ENCODE measurements at regions not wholly inside any gene's neighbourhood (a gene's known extent, or its start where the extent isn't known, plus 50 kb on each side); places are given as distances from the start of the nearest gene placed in this dataset.

DNA sequence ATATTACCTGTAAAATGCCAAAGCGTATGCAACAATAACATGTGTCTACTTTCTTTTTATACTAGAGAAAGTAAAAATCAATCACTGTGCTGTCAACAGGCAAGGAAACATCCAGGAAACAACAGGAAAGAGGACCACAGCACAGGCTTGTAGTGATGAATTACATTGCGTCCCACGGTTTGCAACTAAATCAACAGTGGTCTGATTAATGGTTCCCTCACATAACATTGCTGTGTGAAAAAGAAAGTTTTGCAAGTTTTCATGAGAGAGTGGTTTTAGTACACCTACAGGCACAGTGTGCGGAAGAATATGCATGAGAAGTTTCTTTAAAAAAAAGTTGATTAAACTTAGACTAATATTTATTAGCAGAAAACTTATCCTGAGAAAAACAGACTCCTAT is 329.5 kb upstream of the HSF2 start:
- Histone ChIP-seq H3K36me3 (ENCODE audit: insufficient read depth, low read length) (no peaks in the 10 kb centered on the region), H3K9ac (ENCODE audit: low read length) (no peak overlapping the region), H3K79me2 (ENCODE audit: insufficient read depth, low read length) (no peaks in the 10 kb centered on the region), H2AFZ (ENCODE audit: low read length) (no peak overlapping the region), H3K4me1 (ENCODE audit: insufficient read depth, low read length, severe bottlenecking) (no peaks in the 10 kb centered on the region), H4K20me1 (ENCODE audit: insufficient read depth, low read length) (no peaks in the 10 kb centered on the region), H3F3A (ENCODE audit: insufficient read depth, low read length) (no peaks in the 10 kb centered on the region), H3K9me2 (ENCODE audit: low read depth, low read length) (no peaks in the 10 kb centered on the region), H3K9me3 (ENCODE audit: low read length) (no peaks in the 10 kb centered on the region), H3K27me3 (ENCODE audit: insufficient read depth, low read length) (no peaks in the 10 kb centered on the region), H3K4me3 (ENCODE audit: low read depth, low read length, poor library complexity, severe bottlenecking) (no peak overlapping the region), H3K27ac (ENCODE audit: low read depth, low read length, poor library complexity, severe bottlenecking) (no peak overlapping the region), H3K4me2 (ENCODE audit: low read length) (no peak overlapping the region)
- no peak for TF ChIP-seq EZH2 (IDR thresholded peaks at IDR 0.05; ENCODE audit: borderline replicate concordance, low read length)
- TF ChIP-seq, protein P1, sequence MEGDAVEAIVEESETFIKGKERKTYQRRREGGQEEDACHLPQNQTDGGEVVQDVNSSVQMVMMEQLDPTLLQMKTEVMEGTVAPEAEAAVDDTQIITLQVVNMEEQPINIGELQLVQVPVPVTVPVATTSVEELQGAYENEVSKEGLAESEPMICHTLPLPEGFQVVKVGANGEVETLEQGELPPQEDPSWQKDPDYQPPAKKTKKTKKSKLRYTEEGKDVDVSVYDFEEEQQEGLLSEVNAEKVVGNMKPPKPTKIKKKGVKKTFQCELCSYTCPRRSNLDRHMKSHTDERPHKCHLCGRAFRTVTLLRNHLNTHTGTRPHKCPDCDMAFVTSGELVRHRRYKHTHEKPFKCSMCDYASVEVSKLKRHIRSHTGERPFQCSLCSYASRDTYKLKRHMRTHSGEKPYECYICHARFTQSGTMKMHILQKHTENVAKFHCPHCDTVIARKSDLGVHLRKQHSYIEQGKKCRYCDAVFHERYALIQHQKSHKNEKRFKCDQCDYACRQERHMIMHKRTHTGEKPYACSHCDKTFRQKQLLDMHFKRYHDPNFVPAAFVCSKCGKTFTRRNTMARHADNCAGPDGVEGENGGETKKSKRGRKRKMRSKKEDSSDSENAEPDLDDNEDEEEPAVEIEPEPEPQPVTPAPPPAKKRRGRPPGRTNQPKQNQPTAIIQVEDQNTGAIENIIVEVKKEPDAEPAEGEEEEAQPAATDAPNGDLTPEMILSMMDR (IDR thresholded peaks at IDR 0.05; ENCODE audit: low read length): no peak

DNA sequence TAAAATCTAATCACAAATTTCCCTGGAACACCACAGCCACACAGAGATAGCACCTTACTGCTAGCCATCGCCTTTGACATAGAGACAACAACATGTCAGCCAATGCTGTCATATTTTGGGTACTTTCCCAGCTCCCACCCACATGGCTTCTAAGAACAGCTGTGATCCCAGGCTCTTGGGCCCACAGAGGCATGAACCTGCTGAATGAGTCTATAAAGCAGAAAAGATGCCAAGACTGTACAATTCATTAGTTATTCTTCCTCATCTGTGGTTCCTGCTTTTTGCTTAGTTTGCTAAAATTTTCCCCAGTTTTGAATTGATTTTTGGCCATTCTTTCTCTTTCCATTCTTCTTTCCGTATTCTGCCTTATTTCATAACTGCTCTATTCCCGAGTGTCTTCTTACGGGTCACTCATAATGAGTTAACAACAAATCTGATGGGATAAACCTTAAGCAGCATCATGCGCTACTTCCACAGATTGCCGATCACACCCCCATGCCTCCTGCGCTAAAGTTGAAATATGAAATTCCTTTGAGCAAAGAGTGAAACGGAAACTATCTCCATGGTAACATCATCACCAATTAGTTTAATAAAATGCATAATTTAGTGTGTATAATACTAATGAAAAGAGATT is 327.3 kb upstream of the HSF2 start:
- H3K27ac ChIP-seq (ENCODE audit: low read depth, low read length, poor library complexity, severe bottlenecking): no peak overlapping the region
- no peak overlapping the region for H3K4me3 ChIP-seq (ENCODE audit: low read depth, low read length, poor library complexity, severe bottlenecking)
- H3K9me3 ChIP-seq (ENCODE audit: low read length): no peaks in the 10 kb centered on the region
- no peak overlapping the region for H3K4me2 ChIP-seq (ENCODE audit: low read length)
- H3K79me2 ChIP-seq (ENCODE audit: insufficient read depth, low read length): no peaks in the 10 kb centered on the region
- no peaks in the 10 kb centered on the region for H3K9me2 ChIP-seq (ENCODE audit: low read depth, low read length)
- no peaks in the 10 kb centered on the region for H3K27me3 ChIP-seq (ENCODE audit: insufficient read depth, low read length)
- TF ChIP-seq EZH2 (IDR thresholded peaks at IDR 0.05; ENCODE audit: borderline replicate concordance, low read length): no peak
- TF ChIP-seq, protein P1 (IDR thresholded peaks at IDR 0.05; ENCODE audit: low read length): no peak
- no peaks in the 10 kb centered on the region for H4K20me1 ChIP-seq (ENCODE audit: insufficient read depth, low read length)
- no peaks in the 10 kb centered on the region for H3K4me1 ChIP-seq (ENCODE audit: insufficient read depth, low read length, severe bottlenecking)
- no peak overlapping the region for H2AFZ ChIP-seq (ENCODE audit: low read length)
- no peaks in the 10 kb centered on the region for H3K36me3 ChIP-seq (ENCODE audit: insufficient read depth, low read length)
- no peaks in the 10 kb centered on the region for H3F3A ChIP-seq (ENCODE audit: insufficient read depth, low read length)
- no peak overlapping the region for H3K9ac ChIP-seq (ENCODE audit: low read length)

DNA sequence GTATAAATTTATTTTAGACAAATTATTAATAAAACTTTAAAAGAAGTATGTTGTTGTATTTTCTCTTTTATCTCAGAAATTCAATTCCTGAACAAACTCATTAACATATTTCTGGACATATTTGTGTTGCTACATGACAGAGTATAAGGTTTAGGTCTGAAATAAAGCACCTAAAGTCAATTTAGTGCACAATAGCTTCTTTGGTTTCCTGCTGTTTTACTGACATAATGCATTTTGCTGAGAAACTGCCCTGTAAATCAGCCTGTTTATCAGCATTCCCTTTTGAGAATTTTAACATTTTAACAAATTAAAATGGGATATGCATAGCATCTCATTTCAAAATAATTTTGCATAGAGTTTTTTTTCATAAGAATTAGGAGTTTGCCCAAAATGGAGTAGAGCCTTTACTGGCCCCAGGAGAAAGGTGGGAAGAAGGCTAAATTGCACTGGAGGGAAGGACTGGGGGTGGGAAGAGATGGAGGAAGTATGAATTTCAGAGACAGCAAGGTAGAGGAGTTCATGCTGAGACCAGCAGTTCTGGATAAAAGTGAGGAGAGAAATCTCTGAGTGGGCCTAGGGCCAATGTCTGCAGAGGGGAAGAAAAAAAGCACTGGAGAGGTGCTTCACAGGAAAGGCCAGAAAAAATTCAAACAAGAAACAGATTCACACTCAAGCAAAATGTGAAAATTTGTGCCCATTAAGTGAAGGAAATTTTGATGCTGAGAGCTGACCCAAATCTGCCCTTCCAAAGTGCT is 324.2 kb upstream of the HSF2 start:
- Histone ChIP-seq H3F3A (ENCODE audit: insufficient read depth, low read length) (no peaks in the 10 kb centered on the region), H4K20me1 (ENCODE audit: insufficient read depth, low read length) (no peaks in the 10 kb centered on the region), H3K79me2 (ENCODE audit: insufficient read depth, low read length) (no peaks in the 10 kb centered on the region), H3K9ac (ENCODE audit: low read length) (no peak overlapping the region), H3K4me1 (ENCODE audit: insufficient read depth, low read length, severe bottlenecking) (no peaks in the 10 kb centered on the region), H3K27me3 (ENCODE audit: insufficient read depth, low read length) (no peaks in the 10 kb centered on the region), H2AFZ (ENCODE audit: low read length) (no peak overlapping the region), H3K4me3 (ENCODE audit: low read depth, low read length, poor library complexity, severe bottlenecking) (no peak overlapping the region), H3K27ac (ENCODE audit: low read depth, low read length, poor library complexity, severe bottlenecking) (no peak overlapping the region), H3K36me3 (ENCODE audit: insufficient read depth, low read length) (no peaks in the 10 kb centered on the region), H3K4me2 (ENCODE audit: low read length) (no peak overlapping the region), H3K9me2 (ENCODE audit: low read depth, low read length) (no peaks in the 10 kb centered on the region), H3K9me3 (ENCODE audit: low read length) (no peaks in the 10 kb centered on the region)
- TF ChIP-seq, protein P1 (IDR thresholded peaks at IDR 0.05; ENCODE audit: low read length): no peak
- no peak for TF ChIP-seq EZH2 (IDR thresholded peaks at IDR 0.05; ENCODE audit: borderline replicate concordance, low read length)

Measured in OCI-LY1 (cell line).